HL-60 (cell line): ENCODE measurements at regions not wholly inside any gene's neighbourhood (a gene's known extent, or its start where the extent isn't known, plus 50 kb on each side); places are given as distances from the start of the nearest gene placed in this dataset.

Experiments used
- DNase-seq, 2 experiments: peaks; one replicate each; pipeline ENCODE4 v3.0.0-alpha.2; 2010 to 2020; ENCODE audit warnings: low read depth in 1 of 2, low spot score in 1 of 2
- H3K27ac ChIP-seq: fragments of 250-450 bp; sonication (Bioruptor Pico); replicated peaks from 2 replicates; pipeline ENCODE4 v1.5.1; 2020; ENCODE audit warnings: mild to moderate bottlenecking, moderate library complexity
- H3K27me3 ChIP-seq: fragments of 250-450 bp; sonication (Bioruptor Pico); 2 replicates; pipeline ENCODE4 v1.5.1; 2021; ENCODE audit warnings: mild to moderate bottlenecking, moderate library complexity; ENCODE audit not compliant: insufficient read depth, poor library complexity, severe bottlenecking
- H3K4me3 ChIP-seq: replicated peaks from 2 replicates; pipeline ENCODE4 v1.5.1; 2011; ENCODE audit warnings: mild to moderate bottlenecking, control low read depth, low read length; ENCODE audit not compliant: insufficient read depth
- CTCF ChIP-seq: IDR thresholded peaks from one replicate; pipeline ENCODE4 v1.5.1; 2011; ENCODE audit warnings: low read length, control low read depth, inconsistent platforms; ENCODE audit not compliant: insufficient read depth
- GABPA ChIP-seq: IDR thresholded peaks from 2 replicates; pipeline ENCODE4 v1.6.1; 2012; ENCODE audit warnings: low read depth
- POLR2AphosphoS5 ChIP-seq: IDR thresholded peaks from 2 replicates; pipeline ENCODE4 v1.6.1; 2012; ENCODE audit warnings: low read depth
- REST ChIP-seq: IDR thresholded peaks from 2 replicates; pipeline ENCODE4 v1.6.1; 2012; ENCODE audit warnings: low read depth; ENCODE audit not compliant: insufficient replicate concordance
- SPI1 ChIP-seq: IDR thresholded peaks from 2 replicates; pipeline ENCODE4 v1.6.1; 2012; ENCODE audit warnings: low read depth, mild to moderate bottlenecking, borderline replicate concordance

GRCh38 chr9:107739601-107740082 is 250.1 kb upstream of the KLF4 start:
- H3K27ac ChIP-seq, result no peak overlapping the region
- H3K27me3 ChIP-seq, result no peaks in the 10 kb centered on the region
- DNase-seq, result no peak
- no peak for TF ChIP-seq REST
- no peak for TF ChIP-seq GABPA
- H3K4me3 ChIP-seq, result no peak overlapping the region

GRCh38 chr9:107738789-107739188 is 249.2 kb upstream of the KLF4 start:
- Histone ChIP-seq H3K27ac (no peak overlapping the region), H3K4me3 (no peak overlapping the region), H3K27me3 (no peaks in the 10 kb centered on the region)
- DNase-seq, result no peak
- TF ChIP-seq GABPA (no peak), CTCF (no peak), REST (no peak), POLR2AphosphoS5 (no peak), SPI1 (no peak)

- DNase-seq, result no peak
- Histone ChIP-seq H3K27me3 (no peaks in the 10 kb centered on the region), H3K27ac (no peak overlapping the region), H3K4me3 (no peak overlapping the region)
- TF ChIP-seq SPI1, result no peak
- TF ChIP-seq REST, result no peak
- TF ChIP-seq GABPA, result no peak
- TF ChIP-seq POLR2AphosphoS5, result no peak
- TF ChIP-seq CTCF, result no peak
These were observed 248.6 kb upstream of the KLF4 start for GRCh38 chr9:107737987-107738743.
